HCEC 1CT (cell line): ENCODE measurements at regions not wholly inside any gene's neighbourhood (a gene's known extent, or its start where the extent isn't known, plus 50 kb on each side); places are given as distances from the start of the nearest gene placed in this dataset.
"Not testable (repeated sequence)": the region's sequence is repeated elsewhere in the genome, so short reads cannot be mapped to it uniquely, and the experiment has no call there.

Experiments
- DNase-seq: peaks from one replicate; pipeline ENCODE4 v3.0.0-alpha.2; 2017

- no peak for DNase-seq
Observed at GRCh38 chr6:15001326-15001910, 244.5 kb upstream of the JARID2 start.

GRCh38 chr6:15008269-15008668 is 237.6 kb upstream of the JARID2 start:
- no peak for DNase-seq

GRCh38 chr6:15014958-15015357 is 230.9 kb upstream of the JARID2 start:
- no peak for DNase-seq

GRCh38 chr6:15016813-15017212 is 229.1 kb upstream of the JARID2 start:
- DNase-seq = no peak

GRCh38 chr6:15017261-15017660 is 228.6 kb upstream of the JARID2 start:
- DNase-seq = peak; percentile 5

GRCh38 chr6:15017803-15018202 is 228.1 kb upstream of the JARID2 start:
- no peak for DNase-seq

GRCh38 chr6:15020119-15020770 is 225.6 kb upstream of the JARID2 start:
- DNase-seq = no peak

- no peak for DNase-seq
Observed at GRCh38 chr6:15021074-15021473, 224.8 kb upstream of the JARID2 start.

- not testable (repeated sequence) for DNase-seq
Observed at GRCh38 chr6:15023018-15023417, 222.9 kb upstream of the JARID2 start.

- no peak for DNase-seq
Observed at GRCh38 chr6:15023448-15023847, 222.4 kb upstream of the JARID2 start.

- DNase-seq = no peak
Observed at GRCh38 chr6:15025446-15025845, 220.4 kb upstream of the JARID2 start.

- no peak for DNase-seq
Observed at GRCh38 chr6:15026832-15027231, 219.0 kb upstream of the JARID2 start.

GRCh38 chr6:15027472-15027871 is 218.4 kb upstream of the JARID2 start:
- DNase-seq = no peak

GRCh38 chr6:15032015-15032414 is 213.9 kb upstream of the JARID2 start:
- DNase-seq = no peak

- DNase-seq = no peak
Observed at GRCh38 chr6:15033850-15034203, 212.0 kb upstream of the JARID2 start.

GRCh38 chr6:15036690-15037245 is 209.1 kb upstream of the JARID2 start:
- DNase-seq = no peak

- DNase-seq = no peak
Observed at GRCh38 chr6:15037253-15037652, 208.6 kb upstream of the JARID2 start.

GRCh38 chr6:15038013-15038791 is 207.7 kb upstream of the JARID2 start:
- DNase-seq = no peak

GRCh38 chr6:15039136-15039535 is 206.7 kb upstream of the JARID2 start:
- DNase-seq = no peak

- DNase-seq = no peak
Observed at GRCh38 chr6:15042938-15043337, 202.9 kb upstream of the JARID2 start.

GRCh38 chr6:15044146-15044882 is 201.6 kb upstream of the JARID2 start:
- DNase-seq = no peak

GRCh38 chr6:15044948-15045347 is 200.9 kb upstream of the JARID2 start:
- DNase-seq = no peak

- no peak for DNase-seq
Observed at GRCh38 chr6:15046751-15047150, 199.1 kb upstream of the JARID2 start.
